GM18519 (cell line): ENCODE measurements at regions not wholly inside any gene's neighbourhood (a gene's known extent, or its start where the extent isn't known, plus 50 kb on each side); places are given as distances from the start of the nearest gene placed in this dataset.
"Not testable (repeated sequence)": the region's sequence is repeated elsewhere in the genome, so short reads cannot be mapped to it uniquely, and the experiment has no call there.

Experiments used
- ATAC-seq: cut with Tn5 transposase; IDR thresholded peaks from one replicate; pipeline ENCODE4 v1.9.1; 2021; ENCODE audit warnings: mild to moderate bottlenecking, moderate library complexity; ENCODE audit not compliant: unreplicated experiment, low FRiP score

DNA sequence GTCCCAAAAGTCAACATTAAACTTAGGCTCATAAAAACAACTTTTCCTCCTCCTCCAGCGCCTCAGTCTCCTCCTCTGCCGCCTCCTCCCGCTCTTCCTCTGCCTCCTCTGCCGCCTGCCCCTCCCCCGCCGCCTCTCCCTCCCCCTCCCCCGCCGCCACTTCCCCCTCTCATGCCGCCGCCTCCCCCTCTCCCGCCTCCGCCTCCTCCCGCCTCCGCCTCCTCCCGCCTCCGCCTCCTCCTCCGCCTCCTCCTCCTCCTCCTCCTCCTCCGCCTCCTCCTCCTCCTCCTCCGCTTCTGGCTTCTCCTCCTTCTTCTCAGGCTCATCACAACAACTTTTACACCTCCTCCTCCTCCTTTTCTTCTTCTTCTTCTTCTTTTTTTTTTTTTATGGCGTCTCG, 599.9 kb downstream of the TMEM182 start:
- ATAC-seq, result no peak

DNA sequence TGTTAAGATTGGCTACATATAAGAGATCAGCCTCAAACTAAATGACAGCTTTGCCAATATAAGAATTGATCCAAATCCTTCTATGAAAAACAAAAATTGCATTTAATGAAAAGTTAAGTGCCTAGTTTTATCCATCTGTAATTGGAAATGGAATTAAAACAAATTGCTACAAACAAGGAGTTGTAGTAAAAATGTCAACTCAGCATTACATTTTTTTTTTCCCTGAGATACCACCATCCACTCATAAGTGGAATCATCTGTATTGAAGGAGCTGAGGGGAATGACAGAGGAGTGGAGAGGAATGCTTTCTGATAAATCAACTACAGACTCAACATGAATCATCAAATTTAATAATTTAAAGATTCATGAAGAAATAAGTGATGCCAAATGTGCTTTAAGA, 601.8 kb downstream of the TMEM182 start:
- ATAC-seq, result no peak

DNA sequence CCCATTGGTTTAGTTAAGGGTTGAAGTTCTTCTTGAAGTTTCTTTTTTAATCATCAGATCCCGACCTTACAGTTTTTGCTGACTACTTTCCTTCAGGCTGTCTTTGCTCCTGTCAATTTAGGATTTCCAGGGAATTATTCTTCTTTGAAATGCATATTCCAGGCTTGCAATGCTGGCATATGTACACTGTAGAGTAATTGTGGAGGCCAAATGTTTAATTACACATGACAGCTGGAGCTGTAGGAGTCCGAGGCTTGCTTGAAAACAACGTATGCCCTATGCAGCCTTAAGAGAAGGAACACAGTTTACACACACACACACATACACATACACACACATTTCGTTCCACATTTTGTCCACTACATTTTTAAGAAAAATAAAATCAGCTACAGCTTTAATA, 602.3 kb downstream of the TMEM182 start:
- ATAC-seq, result no peak

DNA sequence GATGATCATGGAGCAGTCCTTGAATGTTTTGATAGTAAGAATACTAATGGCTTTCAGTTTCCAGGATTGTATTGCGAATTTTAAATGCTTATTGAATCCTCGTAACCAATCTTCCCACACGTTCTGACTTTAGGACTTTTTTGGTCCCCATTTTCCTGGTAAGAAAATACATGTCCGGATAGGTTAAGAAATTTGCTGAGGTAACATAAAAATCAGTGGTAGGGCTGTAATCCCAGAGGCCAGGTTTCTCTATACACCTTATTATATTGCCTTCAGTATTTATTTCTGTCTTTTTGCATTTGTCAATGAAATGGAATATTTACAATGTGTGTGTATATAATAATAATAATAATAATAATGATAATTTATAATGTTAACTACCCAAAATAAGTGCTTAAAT, 603.2 kb downstream of the TMEM182 start:
- ATAC-seq, result no peak

DNA sequence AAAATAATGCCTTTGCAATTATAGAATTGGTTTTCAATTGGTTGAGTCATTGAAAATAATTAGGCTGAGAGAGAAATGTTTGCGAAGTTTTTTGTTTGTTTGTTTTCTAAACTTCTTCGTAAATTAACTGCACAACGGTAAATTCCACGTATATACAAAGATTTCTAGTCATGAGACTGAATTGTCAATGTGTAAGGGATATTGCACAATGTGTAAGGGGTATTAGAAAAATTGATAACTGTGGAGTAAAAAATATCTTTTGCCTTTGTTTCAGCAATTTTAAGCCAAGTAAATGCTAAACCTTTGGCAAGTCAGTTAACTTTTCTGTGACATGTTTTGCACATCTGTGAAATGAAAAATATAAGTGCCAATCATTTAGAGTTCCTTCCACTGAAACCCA, 606.0 kb downstream of the TMEM182 start:
- no peak for ATAC-seq

DNA sequence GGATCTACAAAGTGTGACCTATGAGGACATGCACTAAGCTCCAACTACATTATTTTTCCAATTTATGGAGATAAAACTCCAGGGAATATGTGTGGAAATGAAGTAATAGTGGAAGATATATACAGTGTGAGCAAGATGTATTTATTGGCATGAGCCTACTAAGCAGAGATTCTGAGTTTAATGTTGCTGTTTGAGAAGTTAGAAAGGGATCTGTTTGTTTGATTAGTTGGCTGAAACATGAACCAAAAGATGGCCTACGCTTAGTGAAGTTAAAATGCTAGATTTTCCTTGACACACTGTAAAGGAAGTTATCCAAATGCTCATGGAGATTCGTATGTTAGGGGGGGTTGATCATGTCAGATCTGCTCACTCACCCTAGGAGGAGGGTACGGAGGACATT, 621.7 kb downstream of the TMEM182 start:
- no peak for ATAC-seq

DNA sequence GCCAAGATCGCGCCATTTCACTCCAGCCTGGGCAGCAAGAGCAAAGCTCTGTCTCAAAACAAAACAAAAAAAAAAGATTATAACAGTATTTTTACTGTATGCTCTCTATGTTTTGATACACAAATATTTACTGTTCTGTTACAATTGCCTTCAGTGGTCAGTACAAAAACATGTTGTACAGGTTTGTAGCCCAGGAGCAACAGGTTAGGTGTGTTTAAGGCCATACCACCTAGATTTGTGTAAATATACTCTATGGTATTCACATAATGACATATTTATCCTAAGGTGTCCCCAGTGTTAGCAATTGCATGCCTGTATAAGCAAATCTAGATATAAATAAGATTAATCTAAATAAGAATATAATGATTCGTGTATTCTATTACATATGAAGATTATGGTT, 625.0 kb downstream of the TMEM182 start:
- ATAC-seq, result no peak

DNA sequence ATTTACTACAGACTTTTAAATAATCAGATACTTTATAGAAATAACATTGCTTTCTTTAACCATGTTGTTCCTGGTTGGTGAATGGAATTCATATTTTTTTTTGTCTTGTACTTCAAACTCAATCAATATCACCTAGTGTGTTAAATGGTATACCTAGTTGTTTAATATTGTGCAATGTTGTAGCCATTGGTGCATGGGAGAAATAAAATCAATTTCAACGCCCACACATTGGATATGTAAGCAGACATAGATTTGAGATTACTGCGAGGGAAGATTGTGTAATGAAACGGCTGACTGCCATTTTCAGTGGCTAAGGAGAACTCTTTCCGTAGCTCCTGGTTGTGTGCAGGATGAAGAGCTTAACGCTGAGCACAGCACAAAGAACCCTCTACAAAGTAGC, 626.1 kb downstream of the TMEM182 start:
- no peak for ATAC-seq

DNA sequence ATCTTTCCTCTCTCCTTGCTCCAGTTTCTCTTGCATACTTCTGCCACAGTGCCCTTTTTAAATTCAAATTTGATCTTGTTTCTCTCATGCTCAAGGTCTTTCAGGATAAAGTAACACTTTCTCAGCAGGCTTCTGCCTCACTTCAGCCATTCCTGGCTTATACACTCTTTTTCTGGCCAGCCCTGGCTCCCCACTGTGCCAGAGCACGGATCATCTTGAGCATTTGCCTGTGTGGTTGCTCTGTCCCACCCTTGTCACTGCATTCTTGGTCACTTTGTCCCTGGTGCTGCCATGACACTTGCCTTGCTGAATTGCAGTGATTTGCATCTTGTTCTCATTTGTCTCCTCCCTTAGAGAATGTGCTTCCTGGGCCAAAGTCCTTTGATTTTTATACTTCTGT, 634.3 kb downstream of the TMEM182 start:
- no peak for ATAC-seq

DNA sequence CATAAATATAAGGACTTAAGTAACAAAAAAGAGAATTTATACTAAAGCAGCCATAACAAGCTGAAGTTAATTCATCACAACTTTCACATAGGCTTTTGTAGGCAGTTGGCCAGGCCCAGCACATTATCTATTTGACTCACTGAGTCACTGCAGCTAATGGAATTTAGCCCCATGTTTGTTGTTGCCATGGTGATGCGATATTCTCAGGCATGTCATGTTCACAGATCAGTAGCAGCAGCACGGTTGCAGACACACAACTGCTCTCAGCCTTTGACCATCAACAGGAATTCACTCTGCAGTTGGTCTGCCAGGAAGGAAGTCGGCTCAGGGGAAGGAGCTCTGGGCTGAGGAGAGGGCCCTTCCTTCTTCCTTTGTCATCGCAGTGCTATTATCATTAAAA, 639.8 kb downstream of the TMEM182 start:
- ATAC-seq, result no peak

DNA sequence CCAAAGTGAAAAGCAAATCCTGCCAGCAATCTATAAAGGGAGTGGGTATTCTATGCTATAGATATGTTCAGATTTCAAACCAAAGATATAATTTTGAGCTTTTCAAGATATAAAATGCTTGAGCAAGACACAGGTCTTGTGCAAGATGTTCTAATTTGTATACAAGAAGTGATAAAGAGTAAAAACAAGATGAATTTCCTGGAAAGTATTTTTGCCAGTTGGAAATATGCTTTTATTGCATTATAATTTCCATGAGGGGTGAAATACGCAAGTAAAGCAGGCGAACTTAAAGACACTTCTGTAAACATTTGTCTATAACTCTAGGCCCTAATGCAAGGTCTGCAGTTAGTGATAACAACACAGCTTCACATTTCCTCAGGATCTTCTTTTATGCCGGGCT, 640.5 kb downstream of the TMEM182 start:
- no peak for ATAC-seq

DNA sequence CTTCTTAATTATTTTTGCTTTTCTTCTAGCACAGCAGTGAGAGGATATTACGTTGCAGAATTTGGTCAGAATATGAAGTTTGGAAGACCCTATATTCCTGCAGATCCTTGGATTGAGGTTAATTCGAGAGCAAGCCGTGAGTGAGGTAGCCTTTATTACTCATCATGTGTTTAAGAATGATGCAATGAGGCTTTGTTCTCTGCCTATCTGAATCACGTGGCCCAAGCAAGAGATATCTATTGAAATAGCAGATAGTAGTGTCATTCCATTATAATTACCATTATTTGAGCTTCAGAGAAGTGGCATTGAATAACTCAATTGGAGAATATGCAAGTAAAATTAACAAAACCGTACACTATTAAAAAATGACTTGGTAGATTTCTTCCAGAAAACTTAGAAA, 641.1 kb downstream of the TMEM182 start:
- ATAC-seq, result no peak

DNA sequence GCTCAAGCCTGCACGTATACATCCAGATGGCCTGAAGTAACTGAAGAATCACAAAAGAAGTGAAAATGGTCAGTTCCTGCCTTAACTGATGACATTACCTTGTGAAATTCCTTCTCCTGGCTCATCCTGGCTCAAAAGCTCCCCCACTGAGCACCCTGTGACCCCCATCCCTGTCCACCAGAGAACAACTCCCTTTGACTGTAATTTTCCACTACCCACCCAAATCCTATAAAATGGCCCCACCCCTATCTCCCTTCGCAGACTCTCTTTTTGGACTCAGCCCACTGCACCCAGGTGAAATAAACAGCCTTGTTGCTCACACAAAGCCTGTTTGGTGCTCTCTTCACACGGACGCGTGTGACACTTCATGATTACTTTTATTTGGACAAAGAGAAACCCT, 641.6 kb downstream of the TMEM182 start:
- ATAC-seq, result not testable (repeated sequence)

DNA sequence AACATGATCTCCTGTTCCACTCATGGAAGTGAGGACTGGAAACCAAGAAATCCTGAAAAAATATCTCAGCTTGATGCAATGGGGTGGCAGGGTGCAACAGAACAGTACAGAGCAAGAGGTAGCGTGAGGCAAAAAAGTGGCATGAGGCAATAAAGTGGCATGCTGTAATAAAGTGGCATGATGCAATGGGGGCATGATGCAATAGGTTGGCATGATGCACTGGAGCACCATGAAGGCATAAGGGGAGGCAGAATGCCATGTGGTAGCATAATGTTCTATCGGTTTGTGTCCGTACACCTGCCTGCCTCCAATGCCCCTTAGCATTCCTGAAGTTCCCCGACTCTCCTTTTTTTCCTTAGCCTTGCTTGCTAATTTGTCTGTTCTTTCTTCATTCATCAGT, 648.4 kb downstream of the TMEM182 start:
- no peak for ATAC-seq

DNA sequence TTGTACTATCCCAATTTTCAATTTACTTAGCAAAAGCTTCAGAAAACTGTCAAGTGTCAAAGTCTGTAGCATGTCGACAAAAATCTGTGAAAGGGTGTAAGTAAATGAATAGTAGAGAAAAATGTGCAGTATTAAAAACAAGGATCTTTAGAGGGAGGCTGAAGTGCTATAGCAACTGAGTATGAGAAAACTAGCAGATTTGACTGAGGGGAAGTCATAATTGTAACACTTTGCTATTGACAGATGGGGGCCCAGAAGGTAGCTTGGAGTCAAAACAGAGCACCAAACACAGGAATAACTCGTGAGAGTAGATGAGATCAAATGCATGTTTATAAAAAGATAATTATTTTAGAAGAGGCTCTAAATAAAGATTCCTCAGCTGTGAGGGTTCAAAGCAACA, 657.7 kb downstream of the TMEM182 start:
- ATAC-seq, result no peak

DNA sequence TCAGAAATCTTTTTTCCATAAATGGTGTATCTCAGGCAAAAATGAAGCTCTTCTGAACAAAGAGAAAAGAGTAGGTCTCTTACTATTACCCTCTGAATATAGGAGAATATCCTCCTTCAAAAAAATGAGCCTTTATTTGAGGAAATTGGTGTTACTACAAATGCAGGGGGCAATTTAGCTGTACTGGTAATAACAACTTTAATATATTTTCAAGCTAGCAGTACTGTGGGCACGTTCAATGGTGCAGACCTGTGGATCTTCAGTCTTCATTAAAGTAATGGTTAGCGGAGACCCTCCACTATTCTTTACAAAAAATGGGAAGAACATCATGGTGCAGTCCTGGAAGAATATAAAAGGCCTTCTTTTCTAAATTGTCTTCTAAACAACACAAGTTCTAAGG, 661.3 kb downstream of the TMEM182 start:
- ATAC-seq, result no peak

DNA sequence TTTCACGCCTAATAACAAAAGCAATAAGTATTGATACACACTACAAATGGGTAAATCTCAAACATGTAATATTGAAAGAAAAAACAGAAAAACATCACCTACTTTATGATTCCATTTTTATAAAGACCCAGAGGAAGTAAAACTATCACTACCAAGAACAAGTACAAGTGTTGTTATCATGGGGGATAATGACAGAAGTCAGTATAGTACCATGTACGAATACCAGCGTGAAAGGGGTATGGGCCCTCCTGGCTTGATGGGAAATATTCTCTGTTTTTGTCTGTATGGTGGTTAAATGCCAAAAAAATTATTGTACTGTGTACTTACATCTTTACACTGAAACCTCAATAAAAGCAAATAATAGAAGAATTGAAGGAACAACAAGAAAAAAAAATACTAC, 665.7 kb downstream of the TMEM182 start:
- no peak for ATAC-seq

DNA sequence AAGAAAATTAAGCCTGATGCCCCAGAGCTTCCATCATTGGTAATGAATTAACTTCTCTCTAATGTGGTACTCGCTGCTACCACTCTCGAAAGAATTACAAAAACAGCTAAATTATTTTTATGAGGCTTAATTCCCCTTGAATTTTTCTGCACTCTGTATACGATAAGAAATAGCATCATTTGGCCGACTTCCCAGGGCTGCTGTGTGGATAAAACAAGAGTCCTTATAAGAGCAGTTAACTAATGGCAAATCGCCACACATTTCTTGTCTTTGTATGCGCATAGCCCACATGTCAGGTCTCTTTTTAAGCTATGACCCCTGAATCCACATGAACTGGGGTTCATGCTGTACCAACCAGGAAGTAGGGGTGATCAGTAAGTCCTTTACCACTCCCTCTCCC, 668.4 kb downstream of the TMEM182 start:
- ATAC-seq, result no peak

DNA sequence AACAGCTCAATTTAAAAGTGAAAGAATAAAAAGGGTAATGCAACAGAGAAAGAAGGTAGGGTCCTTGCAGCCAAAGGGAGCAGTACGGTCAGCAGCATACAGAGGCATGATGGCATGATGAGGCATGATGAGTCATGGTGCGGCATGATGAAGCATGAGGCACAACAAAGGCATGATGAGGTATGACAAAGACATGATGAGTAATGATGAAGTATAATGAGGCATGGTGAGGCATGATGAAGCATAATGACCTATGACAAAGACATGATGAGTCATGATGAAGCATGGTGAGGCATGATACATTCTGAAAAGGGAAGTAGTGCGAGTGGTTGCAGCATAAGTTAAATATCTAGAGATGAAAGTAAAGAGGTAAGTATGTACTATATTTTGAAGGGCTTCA, 673.2 kb downstream of the TMEM182 start:
- ATAC-seq, result no peak

DNA sequence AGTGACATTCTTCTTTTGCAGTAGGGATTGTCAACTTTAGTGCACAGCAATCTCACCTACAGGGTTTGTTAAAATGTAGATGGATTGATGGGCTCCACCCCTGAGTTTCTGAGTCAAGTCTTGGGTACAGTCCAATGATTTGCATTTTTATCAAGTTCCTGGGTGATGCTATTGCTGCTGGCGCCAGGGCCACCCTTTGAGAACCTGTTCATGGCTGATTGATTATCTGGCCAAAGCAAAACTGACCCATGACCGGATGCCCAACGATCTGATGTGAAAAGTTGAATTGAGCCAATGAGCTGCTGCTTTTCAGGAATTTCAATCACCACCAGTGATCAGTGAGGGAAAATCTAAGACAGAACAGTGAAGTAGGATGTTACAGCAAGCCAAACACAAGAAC, 675.3 kb downstream of the TMEM182 start:
- ATAC-seq, result no peak

DNA sequence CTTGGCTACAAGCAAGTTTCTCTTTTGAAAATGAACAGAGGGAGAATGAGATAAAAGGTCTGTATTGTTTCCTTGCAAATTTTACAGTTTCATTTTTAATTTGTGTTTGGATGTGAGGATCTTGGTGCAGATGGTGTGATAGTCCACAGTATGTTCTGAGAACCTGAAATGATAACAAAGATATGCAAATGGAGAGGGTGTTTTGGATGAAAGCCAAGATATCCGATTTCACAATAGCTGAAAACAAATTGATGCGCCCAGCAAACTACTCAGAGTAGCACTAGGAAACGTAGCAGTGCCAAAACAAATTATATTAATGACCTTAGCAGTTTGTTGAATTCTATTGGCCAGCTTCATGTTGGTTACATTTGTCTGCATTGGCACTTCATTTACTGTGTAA, 683.5 kb downstream of the TMEM182 start:
- ATAC-seq, result no peak

DNA sequence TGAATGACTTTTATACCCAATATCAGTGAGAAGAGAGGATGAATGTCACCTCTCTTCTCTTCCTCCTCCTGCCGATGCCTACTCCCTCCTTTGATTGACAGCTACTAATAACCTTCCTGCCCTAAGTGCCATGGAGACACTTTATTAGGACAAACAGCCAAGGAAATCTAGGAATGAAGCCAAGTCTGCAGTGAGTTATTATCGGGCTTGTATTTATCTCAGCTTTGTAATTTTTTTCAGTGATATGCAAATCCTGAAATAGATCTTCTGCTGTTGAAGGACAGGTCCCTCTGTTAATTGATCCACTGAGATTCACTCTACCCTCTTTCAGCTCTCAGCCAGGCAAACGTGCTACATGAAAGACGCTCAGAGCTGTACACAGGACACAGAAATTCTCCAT, 686.7 kb downstream of the TMEM182 start:
- ATAC-seq, result no peak

DNA sequence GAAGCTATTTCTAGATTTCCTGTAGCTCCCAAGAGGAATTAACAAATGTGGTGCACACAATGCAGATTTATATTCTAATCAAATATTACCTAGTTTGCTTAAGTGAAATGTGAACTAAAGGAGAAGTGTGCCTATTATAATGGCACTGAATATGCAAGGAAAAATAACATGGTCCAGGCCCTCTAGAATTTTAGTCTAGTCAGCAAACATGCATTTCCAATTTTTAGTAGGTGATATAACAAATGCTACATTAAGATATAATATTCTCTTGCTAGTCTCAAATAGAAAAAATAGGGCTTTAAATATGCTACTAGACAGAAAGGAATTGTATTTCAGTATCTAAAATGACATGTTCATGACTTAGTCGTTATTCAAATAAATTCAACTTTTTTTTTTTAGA, 689.5 kb downstream of the TMEM182 start:
- no peak for ATAC-seq

DNA sequence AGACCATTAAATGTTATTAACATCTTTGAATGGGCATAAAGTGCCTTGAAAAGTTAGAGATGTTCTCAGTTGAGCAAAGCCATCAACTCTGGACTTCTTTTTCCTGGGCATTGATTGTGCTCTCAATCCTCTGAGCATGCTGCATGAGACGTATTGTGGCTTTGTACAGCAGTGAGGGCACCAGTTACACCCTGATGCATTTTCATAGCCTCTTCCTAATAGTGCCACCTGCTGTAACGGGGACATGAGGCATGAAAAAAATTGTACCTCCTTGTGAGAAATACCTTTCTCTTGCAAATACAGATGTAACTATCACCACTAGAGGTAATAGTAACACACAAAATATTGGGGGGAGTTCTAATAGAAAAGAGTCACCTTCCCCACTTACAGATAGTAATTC, 697.5 kb downstream of the TMEM182 start:
- ATAC-seq, result no peak
